ENCODE measurements at regions not wholly inside any gene's neighbourhood (a gene's known extent, or its start where the extent isn't known, plus 50 kb on each side); places are given as distances from the start of the nearest gene placed in this dataset.

DNA sequence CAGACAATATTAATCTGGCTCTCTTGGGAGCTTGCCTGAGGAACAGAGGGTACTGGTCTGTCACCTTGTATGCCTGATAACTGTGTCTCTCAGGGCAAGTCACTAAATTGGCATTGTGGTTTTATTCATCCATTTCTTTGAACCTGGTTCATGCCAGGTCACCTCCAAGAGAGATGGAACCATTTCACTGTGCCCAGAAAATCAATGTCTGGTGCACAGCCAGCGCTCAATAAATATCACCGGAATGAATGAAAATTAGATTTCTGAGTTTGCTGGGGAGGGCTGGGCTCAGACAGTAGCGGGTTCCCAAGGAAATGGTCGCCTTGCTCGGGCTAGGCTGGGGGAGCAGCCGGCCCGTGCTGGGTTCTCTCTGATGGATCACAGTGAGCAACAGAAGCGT is 64.1 kb upstream of the BAIAP2L1 start:
- H3K9ac ChIP-seq (ENCODE audit: insufficient read length, low read depth) = no peak overlapping the region
- DNase-seq (ENCODE audit: low read depth, low spot score) = no peak
- H3K27me3 ChIP-seq (ENCODE audit: insufficient read depth, insufficient read length) = no peaks in the 10 kb centered on the region
- no peak overlapping the region for H3K4me3 ChIP-seq (ENCODE audit: insufficient read length, low read depth)
- no peaks in the 10 kb centered on the region for H3K4me1 ChIP-seq (ENCODE audit: insufficient read depth, insufficient read length)
- TF ChIP-seq SUZ12 (IDR thresholded peaks at IDR 0.05; ENCODE audit: extremely low read depth, insufficient read depth, insufficient read length) = no peak
- TF ChIP-seq ZNF274 (IDR thresholded peaks at IDR 0.05; ENCODE audit: low read depth, low read length) = no peak
- peaks cover 15% of the 10 kb centered on the region; the same call in 1 of the 2 replicates for H3K9me3 ChIP-seq (ENCODE audit: insufficient read depth, low read length)
- no peaks in the 10 kb centered on the region for H3K36me3 ChIP-seq (ENCODE audit: insufficient read depth, insufficient read length, low read length)

DNA sequence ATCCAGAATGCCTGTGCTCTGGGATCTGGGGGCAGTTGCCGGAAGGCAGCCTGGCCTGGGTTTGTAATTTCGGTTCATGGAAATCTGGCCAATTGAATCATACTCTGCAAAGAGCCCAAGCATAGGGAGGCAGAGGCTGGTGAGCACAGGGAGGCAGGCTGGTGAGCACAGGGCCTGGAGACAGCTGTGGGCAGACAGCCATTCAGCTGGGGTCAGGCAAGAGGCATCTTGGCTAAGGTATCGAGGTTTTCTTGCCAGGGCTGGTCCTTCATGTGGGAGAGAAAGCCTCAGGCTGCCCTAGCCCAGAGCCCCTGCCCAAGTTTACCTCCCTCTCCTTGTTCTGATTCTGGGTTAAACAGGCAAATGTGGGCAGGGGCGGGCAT is 63.7 kb upstream of the BAIAP2L1 start:
- Histone ChIP-seq H3K9me3 (ENCODE audit: insufficient read depth, low read length) (peaks cover 15% of the 10 kb centered on the region; the same call in 1 of the 2 replicates), H3K9ac (ENCODE audit: insufficient read length, low read depth) (no peak overlapping the region), H3K27me3 (ENCODE audit: insufficient read depth, insufficient read length) (no peaks in the 10 kb centered on the region), H3K36me3 (ENCODE audit: insufficient read depth, insufficient read length, low read length) (no peaks in the 10 kb centered on the region), H3K4me1 (ENCODE audit: insufficient read depth, insufficient read length) (no peaks in the 10 kb centered on the region), H3K4me3 (ENCODE audit: insufficient read length, low read depth) (no peak overlapping the region)
- no peak for TF ChIP-seq SUZ12 (IDR thresholded peaks at IDR 0.05; ENCODE audit: extremely low read depth, insufficient read depth, insufficient read length)
- TF ChIP-seq ZNF274 (IDR thresholded peaks at IDR 0.05; ENCODE audit: low read depth, low read length) = no peak
- no peak for TF ChIP-seq YY1 (IDR thresholded peaks at IDR 0.05; ENCODE audit: insufficient read depth, insufficient read length)
- DNase-seq (ENCODE audit: low read depth, low spot score) = no peak

DNA sequence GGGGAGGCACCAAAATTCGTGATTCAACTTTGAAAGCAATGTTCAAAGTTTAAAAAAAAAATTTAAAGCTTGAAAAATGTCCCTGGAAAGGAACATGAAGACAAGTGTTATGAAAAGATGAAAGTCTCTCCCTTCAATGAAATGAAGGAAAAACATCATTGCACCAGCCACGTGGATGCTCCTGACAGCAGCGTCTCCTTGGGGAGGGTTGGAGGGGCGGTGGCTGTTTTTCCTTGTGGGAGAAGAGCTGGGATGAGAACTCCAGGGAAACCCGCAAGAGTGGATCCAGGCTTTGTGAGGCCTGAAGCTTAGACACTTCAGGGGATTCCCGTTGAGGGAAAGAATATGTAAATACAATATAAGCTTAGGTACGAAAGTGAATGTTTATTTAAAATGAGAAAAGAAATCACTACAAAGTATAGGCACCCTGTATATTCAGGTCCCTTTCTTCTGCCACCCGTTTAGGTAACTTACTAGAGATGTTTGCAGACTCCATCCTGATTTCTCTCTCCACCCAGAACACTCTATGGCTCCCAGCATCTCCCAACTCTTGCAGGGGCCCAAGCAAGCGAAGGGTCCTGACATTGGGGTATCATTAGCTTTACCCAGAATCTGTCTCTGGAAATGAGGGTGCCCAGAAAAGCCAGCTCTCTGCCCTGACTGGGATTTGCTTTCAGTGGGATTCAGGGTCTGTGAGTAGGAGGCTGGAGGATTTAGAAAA is 63.1 kb upstream of the BAIAP2L1 start:
- Histone ChIP-seq H3K9ac (ENCODE audit: insufficient read length, low read depth) (no peak overlapping the region), H3K4me1 (ENCODE audit: insufficient read depth, insufficient read length) (no peaks in the 10 kb centered on the region), H3K4me3 (ENCODE audit: insufficient read length, low read depth) (no peak overlapping the region), H3K9me3 (ENCODE audit: insufficient read depth, low read length) (peaks cover 10% of the 10 kb centered on the region; the same call in 1 of the 2 replicates), H3K27me3 (ENCODE audit: insufficient read depth, insufficient read length) (no peaks in the 10 kb centered on the region), H3K36me3 (ENCODE audit: insufficient read depth, insufficient read length, low read length) (no peaks in the 10 kb centered on the region)
- TF ChIP-seq SUZ12 (IDR thresholded peaks at IDR 0.05; ENCODE audit: extremely low read depth, insufficient read depth, insufficient read length) = no peak
- no peak for TF ChIP-seq YY1 (IDR thresholded peaks at IDR 0.05; ENCODE audit: insufficient read depth, insufficient read length)
- TF ChIP-seq ZNF274 (IDR thresholded peaks at IDR 0.05; ENCODE audit: low read depth, low read length) = no peak
- DNase-seq (ENCODE audit: low read depth, low spot score) = no peak

DNA sequence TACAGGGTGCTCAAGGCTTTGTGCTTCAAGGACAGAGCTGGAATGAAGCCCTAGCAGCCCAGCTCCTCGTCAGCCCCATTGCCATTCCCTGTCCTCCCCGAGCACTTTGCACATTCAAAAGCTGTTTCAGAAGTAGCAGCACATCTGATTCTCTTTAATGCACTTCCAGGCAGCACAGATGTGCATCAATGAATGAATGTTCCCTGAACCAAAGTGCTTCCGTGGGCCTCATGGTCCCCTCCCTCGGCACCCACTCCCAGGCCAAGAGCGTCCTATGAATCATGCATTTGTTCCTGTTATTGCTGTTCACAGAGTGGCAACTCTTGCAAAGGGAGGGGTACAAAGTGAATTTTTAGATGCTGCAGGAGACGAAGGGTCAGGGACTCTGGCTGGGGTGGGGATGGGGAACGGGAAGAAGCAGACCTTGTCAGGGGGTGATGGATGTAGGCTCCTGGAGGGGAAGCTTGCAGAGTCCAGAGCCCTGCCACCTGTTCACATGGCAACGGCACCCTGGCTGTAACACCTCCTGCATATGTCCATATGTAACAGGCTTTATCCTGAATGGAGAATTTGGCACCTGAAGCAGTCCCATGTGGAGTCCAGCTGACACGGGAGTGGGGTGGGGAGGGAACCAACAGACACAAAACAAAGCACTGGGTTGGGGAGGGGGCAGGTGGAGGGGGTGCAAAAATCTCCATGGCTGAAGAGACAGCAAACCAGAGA is 62.2 kb upstream of the BAIAP2L1 start:
- Histone ChIP-seq H3K4me1 (ENCODE audit: insufficient read depth, insufficient read length) (peaks cover 3% of the 10 kb centered on the region), H3K27me3 (ENCODE audit: insufficient read depth, insufficient read length) (no peaks in the 10 kb centered on the region), H3K9ac (ENCODE audit: insufficient read length, low read depth) (no peak overlapping the region), H3K36me3 (ENCODE audit: insufficient read depth, insufficient read length, low read length) (no peaks in the 10 kb centered on the region), H3K4me3 (ENCODE audit: insufficient read length, low read depth) (no peak overlapping the region), H3K9me3 (ENCODE audit: insufficient read depth, low read length) (peaks cover 5% of the 10 kb centered on the region; the same call in 1 of the 2 replicates)
- DNase-seq (ENCODE audit: low read depth, low spot score) = no peak
- TF ChIP-seq SUZ12 (IDR thresholded peaks at IDR 0.05; ENCODE audit: extremely low read depth, insufficient read depth, insufficient read length) = no peak
- TF ChIP-seq YY1 (IDR thresholded peaks at IDR 0.05; ENCODE audit: insufficient read depth, insufficient read length) = no peak
- TF ChIP-seq ZNF274 (IDR thresholded peaks at IDR 0.05; ENCODE audit: low read depth, low read length) = no peak

DNA sequence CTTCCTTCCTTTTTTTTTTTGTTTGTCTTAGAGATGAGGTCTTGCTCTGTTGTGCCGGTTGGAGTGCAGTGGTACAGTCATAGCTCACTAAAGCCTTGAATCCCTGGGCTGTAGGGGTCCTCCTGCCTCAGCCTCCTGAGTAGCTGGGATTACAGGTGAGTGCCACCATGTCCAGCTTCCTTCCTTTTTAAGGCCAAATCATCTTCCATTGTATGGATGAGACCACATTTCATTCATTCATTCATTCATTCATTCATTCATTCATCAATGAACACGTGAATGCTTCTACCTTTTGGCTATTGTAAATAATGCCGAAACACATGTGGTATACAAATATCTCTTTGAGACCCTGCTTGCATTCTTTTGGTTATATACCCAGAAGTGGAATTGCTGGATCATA is 60.0 kb upstream of the BAIAP2L1 start:
- no peaks in the 10 kb centered on the region for H3K9me3 ChIP-seq (ENCODE audit: insufficient read depth, low read length)
- no peak overlapping the region for H3K9ac ChIP-seq (ENCODE audit: insufficient read length, low read depth)
- H3K4me3 ChIP-seq (ENCODE audit: insufficient read length, low read depth) = no peak overlapping the region
- no peaks in the 10 kb centered on the region for H3K36me3 ChIP-seq (ENCODE audit: insufficient read depth, insufficient read length, low read length)
- no peak for TF ChIP-seq SUZ12 (IDR thresholded peaks at IDR 0.05; ENCODE audit: extremely low read depth, insufficient read depth, insufficient read length)
- TF ChIP-seq YY1 (IDR thresholded peaks at IDR 0.05; ENCODE audit: insufficient read depth, insufficient read length) = no peak
- no peak for TF ChIP-seq ZNF274 (IDR thresholded peaks at IDR 0.05; ENCODE audit: low read depth, low read length)
- no peak for DNase-seq (ENCODE audit: low read depth, low spot score)
- no peaks in the 10 kb centered on the region for H3K27me3 ChIP-seq (ENCODE audit: insufficient read depth, insufficient read length)
- peaks cover 3% of the 10 kb centered on the region for H3K4me1 ChIP-seq (ENCODE audit: insufficient read depth, insufficient read length)

DNA sequence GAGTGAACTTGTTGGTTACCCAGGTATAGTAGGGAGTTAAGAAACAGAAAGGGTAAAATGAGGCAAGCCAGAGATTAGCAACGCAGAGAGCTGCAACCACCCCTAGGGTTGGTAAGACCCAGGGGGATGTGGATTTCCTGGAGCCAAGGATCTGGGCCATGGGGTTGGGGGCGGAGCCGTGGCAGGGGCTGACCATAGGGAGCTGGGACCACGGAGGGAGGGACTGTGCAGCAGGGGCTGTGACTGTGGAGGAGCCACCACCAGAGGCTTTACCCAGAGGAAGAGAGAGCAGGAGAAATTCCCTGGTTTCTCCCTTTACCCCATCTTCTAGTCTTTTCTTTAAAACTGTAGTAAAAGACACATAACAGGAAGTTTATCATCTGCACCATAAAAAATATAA is 58.6 kb upstream of the BAIAP2L1 start:
- Histone ChIP-seq H3K4me3 (ENCODE audit: insufficient read length, low read depth) (no peak overlapping the region), H3K27me3 (ENCODE audit: insufficient read depth, insufficient read length) (no peaks in the 10 kb centered on the region), H3K36me3 (ENCODE audit: insufficient read depth, insufficient read length, low read length) (no peaks in the 10 kb centered on the region), H3K9me3 (ENCODE audit: insufficient read depth, low read length) (no peaks in the 10 kb centered on the region), H3K4me1 (ENCODE audit: insufficient read depth, insufficient read length) (peaks cover 3% of the 10 kb centered on the region), H3K9ac (ENCODE audit: insufficient read length, low read depth) (no peak overlapping the region)
- TF ChIP-seq ZNF274 (IDR thresholded peaks at IDR 0.05; ENCODE audit: low read depth, low read length) (no peak), SUZ12 (IDR thresholded peaks at IDR 0.05; ENCODE audit: extremely low read depth, insufficient read depth, insufficient read length) (no peak), YY1 (IDR thresholded peaks at IDR 0.05; ENCODE audit: insufficient read depth, insufficient read length) (no peak)
- DNase-seq (ENCODE audit: low read depth, low spot score) = no peak

DNA sequence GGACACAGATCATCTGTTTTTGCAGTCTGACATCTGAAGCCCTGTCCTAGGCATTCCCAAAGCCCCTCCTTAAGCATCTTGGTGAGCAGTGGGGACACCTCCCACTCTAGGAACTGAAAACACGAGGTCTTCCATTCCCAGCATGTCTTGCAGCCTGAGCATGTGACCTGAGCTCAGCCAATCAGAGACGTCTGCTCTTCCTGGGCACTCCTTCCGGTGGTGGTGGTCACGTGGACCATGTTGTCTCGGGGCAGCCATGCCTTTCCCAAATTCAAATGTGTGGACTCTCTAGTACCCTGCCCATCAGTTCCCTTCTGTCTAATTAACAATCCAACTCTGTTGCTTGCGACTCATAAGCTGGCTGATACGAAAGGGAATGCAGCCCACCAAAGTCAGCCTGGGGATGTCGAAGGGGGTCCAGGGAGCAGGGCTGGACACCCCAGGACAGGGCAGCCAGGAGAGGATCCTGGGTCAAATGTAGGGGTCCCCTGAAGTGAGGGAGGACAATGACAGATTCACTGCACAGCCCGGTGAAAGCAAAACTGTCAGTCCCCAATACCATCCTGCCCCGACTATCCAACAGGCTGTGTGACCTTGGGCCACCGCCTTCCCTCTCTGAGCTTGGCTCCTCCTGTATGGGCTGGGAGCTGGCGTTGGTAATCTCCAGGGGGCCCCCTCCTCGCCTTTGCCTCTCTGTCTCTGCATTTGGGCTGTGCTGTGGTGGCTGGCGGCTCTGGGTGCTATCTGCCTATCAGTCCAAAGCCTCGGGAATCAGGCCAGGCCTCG is 57.4 kb upstream of the BAIAP2L1 start:
- Histone ChIP-seq H3K9ac (ENCODE audit: insufficient read length, low read depth) (no peak overlapping the region), H3K27me3 (ENCODE audit: insufficient read depth, insufficient read length) (no peaks in the 10 kb centered on the region), H3K9me3 (ENCODE audit: insufficient read depth, low read length) (peaks cover under 1% of the 10 kb centered on the region; the same call in 1 of the 2 replicates), H3K4me3 (ENCODE audit: insufficient read length, low read depth) (no peak overlapping the region), H3K4me1 (ENCODE audit: insufficient read depth, insufficient read length) (peaks cover 3% of the 10 kb centered on the region), H3K36me3 (ENCODE audit: insufficient read depth, insufficient read length, low read length) (no peaks in the 10 kb centered on the region)
- no peak for TF ChIP-seq ZNF274 (IDR thresholded peaks at IDR 0.05; ENCODE audit: low read depth, low read length)
- no peak for TF ChIP-seq SUZ12 (IDR thresholded peaks at IDR 0.05; ENCODE audit: extremely low read depth, insufficient read depth, insufficient read length)
- no peak for DNase-seq (ENCODE audit: low read depth, low spot score)
